ENCODE measurements at regions not wholly inside any gene's neighbourhood (a gene's known extent, or its start where the extent isn't known, plus 50 kb on each side); places are given as distances from the start of the nearest gene placed in this dataset.

DNA sequence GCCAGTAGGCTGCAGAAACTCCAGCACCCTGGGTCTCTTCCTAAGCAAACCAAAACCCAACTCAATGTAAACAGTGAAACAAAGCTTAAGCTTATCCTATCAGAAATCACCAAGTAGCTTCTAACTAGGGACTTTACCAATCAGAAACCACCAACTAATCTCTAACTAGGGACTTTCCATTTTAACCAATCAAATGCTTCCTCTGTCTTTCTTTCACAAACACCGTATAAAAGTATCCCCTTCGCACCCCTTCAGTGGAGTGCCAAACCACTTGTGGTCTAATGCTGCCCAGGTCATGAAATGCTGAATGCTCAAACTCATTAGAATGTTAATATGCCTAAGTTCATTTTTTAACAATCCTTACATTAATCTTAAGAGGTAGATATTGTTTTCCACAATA is 250.5 kb upstream of the DUSP10 start:
- intact Hi-C loops (cut with DNase I; ENCODE audit: low total_unique reads) = no loop called here

DNA sequence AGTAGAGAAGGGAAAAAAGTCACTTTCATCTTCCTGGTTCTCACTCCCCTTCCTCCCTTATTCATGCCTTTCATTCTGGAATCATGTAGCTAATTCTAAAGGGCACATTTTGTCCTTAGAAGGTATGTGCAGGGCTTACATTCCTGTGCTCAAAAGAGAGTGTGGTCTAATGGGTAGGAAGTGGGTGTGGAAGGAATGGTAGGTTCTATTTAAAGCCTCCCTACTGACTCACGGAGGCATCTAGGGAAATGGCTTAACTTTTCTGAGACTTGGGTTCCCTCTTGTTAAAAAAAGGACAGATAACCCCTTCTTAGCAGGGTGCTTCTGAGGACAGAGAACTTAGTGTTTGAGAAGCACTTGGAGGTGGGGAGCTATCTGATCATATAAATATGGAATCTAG is 249.3 kb upstream of the DUSP10 start:
- intact Hi-C loops (cut with DNase I; ENCODE audit: low total_unique reads) = no loop called here
- H3K9me3 ChIP-seq = no peaks in the 10 kb centered on the region
- H3K4me3 ChIP-seq = no peak overlapping the region
- H3K27me3 ChIP-seq = no peaks in the 10 kb centered on the region
- no peaks in the 10 kb centered on the region for H3K36me3 ChIP-seq
- H3K4me1 ChIP-seq = peaks cover 0 to 5% of the 10 kb centered on the region in 2 donors
- no peak overlapping the region for H3K27ac ChIP-seq
- TF ChIP-seq CTCF (IDR thresholded peaks at IDR 0.05) (no peak), POLR2A (IDR thresholded peaks at IDR 0.05) (no peak)
- DNase-seq = no peak

More for the DNA sequence above, 250.5 kb upstream of the DUSP10 start:
- no peaks in the 10 kb centered on the region for H3K27me3 ChIP-seq
- no peak overlapping the region for H3K4me3 ChIP-seq
- H3K36me3 ChIP-seq = no peaks in the 10 kb centered on the region
- no peaks in the 10 kb centered on the region for H3K9me3 ChIP-seq
- H3K27ac ChIP-seq = no peak overlapping the region
- peaks cover 0 to 5% of the 10 kb centered on the region in 2 donors for H3K4me1 ChIP-seq
- no peak for DNase-seq
- TF ChIP-seq POLR2A (IDR thresholded peaks at IDR 0.05) (no peak), CTCF (IDR thresholded peaks at IDR 0.05) (no peak)

GRCh38 chr1:221989741-221990140 is 247.9 kb upstream of the DUSP10 start:
- Histone ChIP-seq H3K27me3 (no peaks in the 10 kb centered on the region), H3K4me3 (no peak overlapping the region), H3K9me3 (no peaks in the 10 kb centered on the region), H3K4me1 (no peaks in the 10 kb centered on the region), H3K27ac (no peak overlapping the region), H3K36me3 (no peaks in the 10 kb centered on the region)
- intact Hi-C loops (cut with DNase I; ENCODE audit: low total_unique reads) = no loop called here
- no peak for TF ChIP-seq CTCF (IDR thresholded peaks at IDR 0.05)
- TF ChIP-seq POLR2A (IDR thresholded peaks at IDR 0.05) = no peak
- no peak for DNase-seq

DNA sequence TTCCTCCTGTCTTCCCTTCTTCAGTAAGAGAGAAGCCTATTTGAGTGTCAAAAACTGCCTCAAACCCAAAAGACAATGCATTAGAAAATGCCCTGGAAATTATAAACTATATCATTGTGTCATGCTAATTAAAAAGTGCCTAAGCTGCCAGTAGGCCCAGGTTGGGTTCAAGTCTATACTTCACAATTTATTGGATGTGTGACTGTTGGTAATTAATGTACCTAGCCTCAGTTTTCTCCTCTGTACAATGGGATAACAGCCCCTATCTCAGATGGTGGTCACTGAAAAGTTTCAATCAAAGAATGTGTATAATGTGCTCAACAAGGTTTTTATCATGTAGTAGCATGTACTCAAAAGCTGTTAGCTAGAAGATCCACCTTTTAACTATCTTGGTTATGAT is 246.9 kb upstream of the DUSP10 start:
- TF ChIP-seq CTCF (IDR thresholded peaks at IDR 0.05) (no peak), POLR2A (IDR thresholded peaks at IDR 0.05) (no peak)
- H3K36me3 ChIP-seq = no peaks in the 10 kb centered on the region
- H3K4me1 ChIP-seq = no peaks in the 10 kb centered on the region
- intact Hi-C loops (cut with DNase I; ENCODE audit: low total_unique reads) = no loop called here
- H3K9me3 ChIP-seq = no peaks in the 10 kb centered on the region
- no peaks in the 10 kb centered on the region for H3K27me3 ChIP-seq
- H3K27ac ChIP-seq = no peak overlapping the region
- DNase-seq = no peak
- no peak overlapping the region for H3K4me3 ChIP-seq

- H3K27me3 ChIP-seq = no peaks in the 10 kb centered on the region
- DNase-seq = no peak
- H3K36me3 ChIP-seq = no peaks in the 10 kb centered on the region
- TF ChIP-seq CTCF (IDR thresholded peaks at IDR 0.05) (no peak), POLR2A (IDR thresholded peaks at IDR 0.05) (no peak)
- intact Hi-C loops (cut with DNase I; ENCODE audit: low total_unique reads) = no loop called here
- H3K9me3 ChIP-seq = no peaks in the 10 kb centered on the region
- H3K4me3 ChIP-seq = no peak overlapping the region
- H3K4me1 ChIP-seq = no peaks in the 10 kb centered on the region
- H3K27ac ChIP-seq = no peak overlapping the region
These were observed 246.1 kb upstream of the DUSP10 start for GRCh38 chr1:221987860-221988520.

Data from uterus (tissue), 3 donors.